ENCODE measurements at regions not wholly inside any gene's neighbourhood (a gene's known extent, or its start where the extent isn't known, plus 50 kb on each side); places are given as distances from the start of the nearest gene placed in this dataset.

DNA sequence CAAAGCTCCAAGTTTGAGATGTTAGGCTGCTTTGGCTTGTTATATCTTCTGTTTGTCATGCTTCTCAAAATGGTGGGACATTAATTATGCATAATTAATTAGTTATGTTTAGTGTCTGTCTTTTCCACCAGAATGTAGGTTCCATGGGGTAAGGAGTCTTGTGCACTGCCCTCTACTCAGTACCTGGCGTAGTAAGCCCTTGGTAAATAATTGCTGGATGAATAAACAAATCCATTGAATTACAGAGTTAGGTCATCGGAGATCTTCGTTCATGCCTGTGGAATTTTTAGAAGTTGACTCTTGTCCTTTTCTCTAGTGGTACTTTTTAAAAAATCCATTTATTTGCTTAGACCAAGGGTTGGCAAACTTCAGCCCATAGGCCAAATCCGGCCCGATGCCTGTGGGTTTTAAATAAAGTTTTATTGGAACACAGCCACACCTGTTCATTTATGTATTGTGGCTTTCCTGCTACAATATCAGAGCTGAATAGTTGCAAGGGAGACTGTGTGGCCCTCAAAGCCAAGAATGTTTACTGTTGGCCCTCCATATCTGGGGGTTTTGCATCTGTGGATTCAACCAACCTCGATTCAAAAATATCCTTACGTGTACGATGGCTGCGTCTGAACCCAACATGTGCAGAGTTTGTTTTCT lies 524.8 kb upstream of the EEF2KMT start:
- Histone ChIP-seq H3K27me3 (peaks cover 0 to 25% (median 3%) of the 10 kb centered on the region in 9 donors), H3K4me3 (no peak overlapping the region), H3K27ac (no peak overlapping the region), H3K36me3 (no peaks in the 10 kb centered on the region), H3K4me1 (no peaks in the 10 kb centered on the region), H3K9me3 (peaks cover 0 to 10% (median 1%) of the 10 kb centered on the region in 12 donors)
- no peak for DNase-seq
- no peak for ATAC-seq
- TF ChIP-seq POLR2A (IDR thresholded peaks at IDR 0.05) = no peak
- TF ChIP-seq, protein P1, sequence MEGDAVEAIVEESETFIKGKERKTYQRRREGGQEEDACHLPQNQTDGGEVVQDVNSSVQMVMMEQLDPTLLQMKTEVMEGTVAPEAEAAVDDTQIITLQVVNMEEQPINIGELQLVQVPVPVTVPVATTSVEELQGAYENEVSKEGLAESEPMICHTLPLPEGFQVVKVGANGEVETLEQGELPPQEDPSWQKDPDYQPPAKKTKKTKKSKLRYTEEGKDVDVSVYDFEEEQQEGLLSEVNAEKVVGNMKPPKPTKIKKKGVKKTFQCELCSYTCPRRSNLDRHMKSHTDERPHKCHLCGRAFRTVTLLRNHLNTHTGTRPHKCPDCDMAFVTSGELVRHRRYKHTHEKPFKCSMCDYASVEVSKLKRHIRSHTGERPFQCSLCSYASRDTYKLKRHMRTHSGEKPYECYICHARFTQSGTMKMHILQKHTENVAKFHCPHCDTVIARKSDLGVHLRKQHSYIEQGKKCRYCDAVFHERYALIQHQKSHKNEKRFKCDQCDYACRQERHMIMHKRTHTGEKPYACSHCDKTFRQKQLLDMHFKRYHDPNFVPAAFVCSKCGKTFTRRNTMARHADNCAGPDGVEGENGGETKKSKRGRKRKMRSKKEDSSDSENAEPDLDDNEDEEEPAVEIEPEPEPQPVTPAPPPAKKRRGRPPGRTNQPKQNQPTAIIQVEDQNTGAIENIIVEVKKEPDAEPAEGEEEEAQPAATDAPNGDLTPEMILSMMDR (IDR thresholded peaks at IDR 0.05) = no peak
- intact Hi-C loops (cut with DNase I) = no loop called here
- 89 to 91% (median 89%) methylated on average over 9 of the region's 9 CpGs for WGBS, 4 donors

DNA sequence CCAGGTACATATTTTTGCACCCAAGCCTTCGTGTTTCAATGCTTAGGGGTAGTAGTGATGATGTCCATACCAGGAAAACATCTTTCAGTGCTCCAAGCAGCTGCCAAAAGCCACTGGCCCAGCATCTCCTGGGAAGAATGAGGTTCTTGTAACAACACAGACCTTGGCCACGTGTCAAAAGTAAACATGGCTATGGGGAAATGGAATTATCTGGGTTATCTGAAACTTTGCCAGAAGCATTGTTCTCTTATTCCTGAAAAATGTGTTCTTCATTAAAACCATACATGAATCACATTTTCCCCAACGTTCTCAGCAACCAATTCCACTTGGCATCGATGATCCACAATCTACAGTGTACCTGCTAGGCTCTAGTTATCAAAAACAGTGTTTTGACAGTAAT lies 524.2 kb upstream of the EEF2KMT start:
- H3K4me3 ChIP-seq = no peak overlapping the region
- no peaks in the 10 kb centered on the region for H3K36me3 ChIP-seq
- no peak for DNase-seq
- WGBS, 4 donors = 28 to 39% (median 35%) methylated on average over 4 of the region's 4 CpGs
- no peak for ATAC-seq
- intact Hi-C loops (cut with DNase I) = no loop called here
- H3K4me1 ChIP-seq = no peaks in the 10 kb centered on the region
- TF ChIP-seq, protein P1 (IDR thresholded peaks at IDR 0.05) = no peak
- no peak for TF ChIP-seq POLR2A (IDR thresholded peaks at IDR 0.05)
- H3K27ac ChIP-seq = no peak overlapping the region
- H3K9me3 ChIP-seq = peaks cover 0 to 6% (median 0%) of the 10 kb centered on the region in 12 donors
- peaks cover 0 to 29% (median 8%) of the 10 kb centered on the region in 9 donors for H3K27me3 ChIP-seq

DNA sequence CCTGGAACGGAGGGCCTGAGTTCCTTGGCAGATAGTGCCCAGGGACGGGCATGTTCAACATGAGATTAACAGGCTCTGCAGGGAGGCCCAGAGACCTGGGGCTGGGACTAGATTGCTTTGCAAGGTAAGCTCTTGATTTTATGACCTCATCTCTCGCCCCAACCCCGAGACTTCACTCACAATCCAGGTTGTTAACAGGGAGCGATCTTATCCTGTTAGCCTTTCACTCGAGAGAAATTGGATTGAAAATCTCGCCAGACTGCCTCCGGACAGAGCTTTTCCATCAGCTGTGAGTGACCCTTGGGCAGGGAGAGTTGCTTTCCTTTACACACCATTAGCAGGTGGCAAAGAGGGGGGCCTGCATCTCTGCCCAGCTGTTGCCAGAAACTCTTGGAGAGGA lies 521.7 kb upstream of the EEF2KMT start:
- intact Hi-C loops (cut with DNase I) = loop anchor here in 3 of 10 donors (10.0 kb wide), 4 partner anchors 115 to 1025 kb away; no protein-coding TSS in a partner anchor
- ATAC-seq (no peak), DNase-seq (no peak)
- WGBS, 4 donors = 48 to 56% (median 54%) methylated on average over 7 to 8 of the region's 8 CpGs
- Histone ChIP-seq H3K27ac (no peak overlapping the region), H3K27me3 (peaks cover 0 to 41% (median 8%) of the 10 kb centered on the region in 9 donors), H3K4me1 (no peaks in the 10 kb centered on the region), H3K9me3 (no peaks in the 10 kb centered on the region), H3K4me3 (no peak overlapping the region), H3K36me3 (no peaks in the 10 kb centered on the region)
- TF ChIP-seq POLR2A (IDR thresholded peaks at IDR 0.05) = no peak
- TF ChIP-seq, protein P1 (IDR thresholded peaks at IDR 0.05) = no peak

DNA sequence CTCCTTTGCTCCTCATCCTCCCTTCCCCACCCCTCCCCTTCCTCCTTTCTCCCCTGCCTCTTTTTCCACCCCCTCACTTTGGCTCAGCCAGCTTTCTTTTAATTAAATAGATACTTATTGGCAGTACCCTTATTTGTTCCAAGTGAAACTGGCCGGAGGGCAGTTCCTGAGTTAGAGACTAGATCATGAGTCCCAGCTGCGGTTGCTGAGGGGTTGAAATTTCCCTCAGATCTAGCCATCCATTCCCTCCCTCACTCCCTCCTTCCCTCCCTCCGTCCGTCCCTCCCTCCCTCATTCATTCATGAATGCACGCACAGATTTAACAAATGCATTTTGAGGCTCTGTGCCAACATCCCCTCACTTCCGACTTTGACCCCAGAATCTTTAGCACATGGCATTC lies 519.2 kb upstream of the EEF2KMT start:
- H3K4me1 ChIP-seq = no peaks in the 10 kb centered on the region
- peaks cover 0 to 41% (median 8%) of the 10 kb centered on the region in 9 donors for H3K27me3 ChIP-seq
- no peaks in the 10 kb centered on the region for H3K36me3 ChIP-seq
- intact Hi-C loops (cut with DNase I) = loop anchor here in 4 of 10 donors (2.0 to 10.0 kb wide), 5 partner anchors 112 to 1028 kb away; no protein-coding TSS in a partner anchor
- H3K27ac ChIP-seq = no peak overlapping the region
- no peaks in the 10 kb centered on the region for H3K9me3 ChIP-seq
- TF ChIP-seq, protein P1 (IDR thresholded peaks at IDR 0.05) = no peak
- TF ChIP-seq POLR2A (IDR thresholded peaks at IDR 0.05) = no peak
- ATAC-seq (no peak), DNase-seq (no peak)
- 39 to 47% (median 44%) methylated on average over 6 of the region's 6 CpGs for WGBS, 4 donors
- no peak overlapping the region for H3K4me3 ChIP-seq

Measured in heart left ventricle (tissue), 16 donors.